ENCODE measurements at regions not wholly inside any gene's neighbourhood (a gene's known extent, or its start where the extent isn't known, plus 50 kb on each side); places are given as distances from the start of the nearest gene placed in this dataset.
"Not testable (repeated sequence)": the region's sequence is repeated elsewhere in the genome, so short reads cannot be mapped to it uniquely, and the experiment has no call there.

GRCh38 chr6:160804639-160805038 is 102.6 kb downstream of the PLG start:
- no peak for DNase-seq (ENCODE audit: low read depth in 3 of 3)

GRCh38 chr6:160808263-160808662 is 106.2 kb downstream of the PLG start:
- DNase-seq (ENCODE audit: low read depth in 3 of 3) = no peak

- DNase-seq (ENCODE audit: low read depth in 3 of 3) = no peak
Measured at GRCh38 chr6:160810238-160810637, 108.2 kb downstream of the PLG start.

GRCh38 chr6:160812097-160812496 is 110.1 kb downstream of the PLG start:
- no peak for DNase-seq (ENCODE audit: low read depth in 3 of 3)

DNA sequence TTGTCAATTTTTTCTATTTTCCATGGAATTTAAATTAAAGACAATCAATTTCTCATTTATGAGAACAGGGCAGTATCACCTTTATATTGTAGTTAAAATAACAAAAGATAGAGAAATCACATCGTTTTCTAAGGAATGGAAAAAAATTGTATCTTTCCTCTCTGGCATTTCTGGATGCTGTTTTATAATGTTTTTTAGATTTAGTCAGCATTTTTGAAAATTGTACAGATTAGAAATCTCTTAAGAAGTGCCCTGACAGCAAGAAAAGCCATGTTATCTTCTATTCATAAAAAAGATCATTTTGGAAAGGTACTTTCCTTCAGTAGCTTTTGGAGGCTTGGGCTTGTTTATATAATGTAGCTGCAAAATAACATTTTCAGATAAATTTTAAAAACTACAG is 116.9 kb downstream of the PLG start:
- DNase-seq (ENCODE audit: low read depth in 3 of 3) = no peak

GRCh38 chr6:160820661-160821060 is 118.6 kb downstream of the PLG start:
- DNase-seq (ENCODE audit: low read depth in 3 of 3) = not testable (repeated sequence)

GRCh38 chr6:160831739-160832138 is 129.7 kb downstream of the PLG start:
- no peak for DNase-seq (ENCODE audit: low read depth in 3 of 3)

DNA sequence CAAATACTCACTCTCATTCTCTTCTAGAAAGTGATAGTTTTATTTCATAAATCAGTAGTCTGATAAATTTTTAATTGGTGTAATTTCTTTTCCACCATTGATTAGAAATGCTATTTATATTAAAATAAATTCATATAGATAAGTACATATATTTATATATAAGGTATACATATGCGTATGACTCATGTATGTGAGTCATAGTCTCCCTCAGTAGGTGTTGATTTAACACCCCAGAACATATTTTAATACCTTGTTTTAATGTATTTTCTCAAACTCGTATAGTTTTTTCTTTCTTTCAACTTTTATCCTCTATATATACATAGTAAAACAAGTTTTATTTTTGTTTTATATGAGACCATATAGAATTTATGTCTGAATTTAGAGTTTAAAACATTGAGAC is 130.4 kb downstream of the PLG start:
- no peak for DNase-seq (ENCODE audit: low read depth in 3 of 3)

- no peak for DNase-seq (ENCODE audit: low read depth in 3 of 3)
Measured at GRCh38 chr6:160837146-160837545, 135.1 kb downstream of the PLG start.

GRCh38 chr6:160851031-160851430 is 140.5 kb upstream of the MAP3K4 start:
- DNase-seq (ENCODE audit: low read depth in 3 of 3) = no peak

DNA sequence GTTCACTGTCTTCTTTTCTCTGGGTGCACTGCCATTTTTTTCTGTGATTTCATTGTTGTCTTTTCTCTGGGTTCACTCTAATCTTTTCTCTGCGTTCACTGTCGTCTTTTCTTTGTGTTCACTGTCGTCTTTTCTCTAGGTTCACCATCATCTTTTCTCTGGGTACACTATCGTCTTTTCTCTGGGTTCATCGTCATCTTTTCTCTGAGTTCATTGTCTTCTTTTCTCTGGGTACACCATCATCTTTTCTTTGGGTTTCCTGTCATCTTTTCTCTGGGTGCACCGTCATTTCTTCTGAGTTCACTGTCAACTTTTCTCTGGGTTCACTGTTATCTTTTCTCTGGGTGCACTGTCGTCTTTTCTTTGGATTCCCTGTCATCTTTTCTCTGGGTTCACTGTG is 137.6 kb upstream of the MAP3K4 start:
- DNase-seq (ENCODE audit: low read depth in 3 of 3) = no peak

DNA sequence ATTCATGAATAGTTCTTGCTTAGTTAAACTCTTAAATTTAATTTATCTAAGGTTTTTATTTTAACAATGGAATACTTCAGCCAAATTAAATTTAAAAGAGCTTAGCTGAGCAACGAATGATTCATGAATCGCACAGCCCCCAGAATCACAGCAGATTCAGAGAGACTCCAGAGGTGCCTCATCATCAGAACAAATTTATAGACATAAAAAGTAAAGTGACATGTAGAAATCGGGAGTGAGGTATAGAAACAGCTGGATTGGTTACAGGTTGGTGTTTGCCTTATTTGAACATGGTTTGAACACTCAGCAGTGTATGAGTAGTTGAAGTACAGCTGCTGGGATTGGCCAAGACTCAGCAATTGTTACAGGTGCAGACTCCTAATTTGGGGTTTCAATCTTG is 132.7 kb upstream of the MAP3K4 start:
- no peak for DNase-seq (ENCODE audit: low read depth in 3 of 3)

DNA sequence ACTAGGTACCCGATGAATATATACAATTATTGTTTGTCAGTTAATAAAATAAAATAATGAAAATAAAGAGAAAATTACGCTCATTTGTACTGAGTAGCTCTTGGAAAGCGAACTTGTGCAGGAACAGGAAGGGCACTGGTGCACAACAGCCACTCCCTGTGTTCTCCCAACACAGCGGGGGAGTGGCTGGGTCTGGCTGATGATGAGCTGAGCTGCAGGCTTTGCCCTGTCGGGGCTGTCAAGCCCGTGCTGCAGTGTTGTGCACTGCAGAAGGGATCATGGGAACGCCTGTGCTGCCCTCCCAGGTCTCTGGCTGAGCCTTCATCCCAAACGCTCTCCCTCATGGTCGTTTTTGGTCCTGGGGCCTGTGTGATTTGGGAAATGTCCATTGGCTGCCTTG is 131.7 kb upstream of the MAP3K4 start:
- DNase-seq (ENCODE audit: low read depth in 3 of 3) = no peak

- no peak for DNase-seq (ENCODE audit: low read depth in 3 of 3)
Measured at GRCh38 chr6:160861824-160862223, 129.7 kb upstream of the MAP3K4 start.

DNA sequence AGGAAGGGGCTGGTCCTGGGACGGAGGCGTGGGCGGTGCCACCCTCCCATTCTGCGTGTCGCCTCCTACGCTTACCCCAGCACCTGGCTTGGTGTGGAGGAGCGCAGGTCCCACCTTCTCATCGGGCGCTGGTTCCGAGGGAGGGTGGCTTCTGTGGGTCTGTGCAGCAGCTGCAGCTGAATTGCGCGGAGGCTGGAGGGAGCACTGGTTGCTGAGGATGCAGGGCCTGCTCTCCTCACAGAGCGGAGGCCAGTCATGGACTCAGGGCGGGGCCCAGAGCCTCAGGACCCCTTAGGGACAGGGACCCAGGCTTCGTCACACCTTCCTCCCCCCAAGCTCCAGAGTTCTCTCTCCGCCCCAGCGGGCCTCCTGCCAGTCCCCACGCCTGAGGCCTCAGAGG is 127.8 kb upstream of the MAP3K4 start:
- no peak for DNase-seq (ENCODE audit: low read depth in 3 of 3)

DNA sequence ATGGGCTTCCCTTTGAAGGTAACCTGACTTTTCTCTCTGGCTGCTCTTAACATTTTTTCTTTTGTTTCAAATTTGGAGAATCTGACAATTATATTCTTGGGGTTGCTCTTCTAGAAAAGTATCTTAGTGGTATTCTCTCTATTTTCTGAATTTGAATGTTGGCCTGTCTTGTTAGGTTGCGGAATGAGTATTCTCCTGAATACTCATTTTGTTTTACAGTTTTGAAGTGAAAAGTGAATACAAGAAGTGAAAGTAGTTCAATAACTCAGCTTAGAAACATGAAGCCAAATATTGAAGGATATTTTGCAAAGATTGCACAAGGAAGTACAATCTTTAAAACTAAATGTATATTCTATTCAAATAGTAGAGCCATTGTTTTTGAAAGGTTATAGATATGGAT is 120.2 kb upstream of the MAP3K4 start:
- no peak for DNase-seq (ENCODE audit: low read depth in 3 of 3)

GRCh38 chr6:160881148-160881808 is 110.3 kb upstream of the MAP3K4 start:
- no peak for DNase-seq (ENCODE audit: low read depth in 3 of 3)

DNA sequence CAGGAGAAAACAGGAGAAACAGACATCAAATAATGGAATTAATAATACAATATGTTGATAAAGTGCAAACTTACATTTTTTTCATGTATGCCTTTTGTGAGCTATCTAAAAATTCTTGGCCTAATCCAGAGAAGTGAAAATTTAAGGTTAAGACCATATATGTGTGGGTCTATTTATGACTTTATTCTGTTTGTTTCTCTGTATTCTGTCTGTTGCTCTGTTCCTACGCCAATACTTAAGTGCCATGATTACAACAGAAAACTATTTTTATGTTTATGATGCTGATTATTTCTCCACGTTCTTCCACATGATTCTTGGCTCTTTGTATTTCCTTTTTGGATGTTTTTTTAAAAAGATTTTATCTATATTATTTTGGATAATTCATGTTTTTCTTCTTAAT is 109.6 kb upstream of the MAP3K4 start:
- no peak for DNase-seq (ENCODE audit: low read depth in 3 of 3)

GRCh38 chr6:160882791-160883279 is 108.7 kb upstream of the MAP3K4 start:
- DNase-seq (ENCODE audit: low read depth in 3 of 3) = no peak

DNA sequence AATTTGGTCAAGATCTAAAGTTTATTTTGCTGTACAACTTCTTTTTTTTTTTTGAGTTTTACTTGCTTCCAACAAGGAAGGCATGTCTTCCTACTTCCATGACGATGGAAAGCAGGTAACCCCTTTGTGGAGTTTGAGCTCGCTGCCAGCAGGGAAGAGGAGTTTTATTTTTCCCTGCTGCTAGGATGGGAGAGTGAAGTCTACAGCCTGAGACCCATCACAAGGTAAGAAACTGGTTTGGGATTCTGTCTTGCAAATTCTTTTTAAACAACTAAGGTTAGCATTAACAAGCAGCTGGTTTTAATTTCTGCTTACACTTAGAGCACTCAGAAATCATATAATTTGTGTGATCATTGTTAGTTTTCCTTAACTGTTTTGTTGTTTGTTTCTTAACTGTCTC is 108.0 kb upstream of the MAP3K4 start:
- no peak for DNase-seq (ENCODE audit: low read depth in 3 of 3)

- no peak for DNase-seq (ENCODE audit: low read depth in 3 of 3)
Measured at GRCh38 chr6:160883999-160884398, 107.6 kb upstream of the MAP3K4 start.

- DNase-seq (ENCODE audit: low read depth in 3 of 3) = not testable (repeated sequence)
Measured at GRCh38 chr6:160889148-160889547, 102.4 kb upstream of the MAP3K4 start.

DNA sequence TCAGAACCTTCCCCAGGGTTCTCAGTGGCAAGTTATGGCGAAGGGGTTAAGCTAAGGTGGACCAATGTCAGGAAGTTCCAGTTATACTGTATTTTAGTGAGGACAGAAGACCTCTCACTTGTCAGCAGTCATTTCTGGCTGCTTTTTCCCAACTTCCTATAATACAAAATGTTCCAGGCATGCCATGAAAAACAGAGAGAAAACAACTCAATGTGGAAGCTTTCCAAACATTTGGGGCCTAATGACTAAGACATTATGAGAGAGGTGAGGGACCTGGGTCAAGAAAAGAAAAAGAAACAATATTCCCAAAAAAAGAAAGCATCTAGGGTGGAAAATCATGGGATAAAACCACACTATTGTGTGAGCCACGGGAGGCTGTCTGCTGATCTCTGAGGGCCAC is 99.9 kb upstream of the MAP3K4 start:
- no peak for DNase-seq (ENCODE audit: low read depth in 3 of 3)

- DNase-seq (ENCODE audit: low read depth in 3 of 3) = no peak
Measured at GRCh38 chr6:160895562-160895961, 96.0 kb upstream of the MAP3K4 start.
